ENCODE measurements at regions not wholly inside any gene's neighbourhood (a gene's known extent, or its start where the extent isn't known, plus 50 kb on each side); places are given as distances from the start of the nearest gene placed in this dataset.

GRCh38 chr3:22475665-22476240 lies 724.7 kb upstream of the ZNF385D start:
- ATAC-seq = no peak
- intact Hi-C loops (cut with DNase I) = no loop called here
- no peak overlapping the region for H3K27ac ChIP-seq (ENCODE audit: low read length)
- no peaks in the 10 kb centered on the region for H3K27me3 ChIP-seq (ENCODE audit: control insufficient read depth, insufficient read depth)
- H3K9me3 ChIP-seq (ENCODE audit: control insufficient read depth, low read length) = no peaks in the 10 kb centered on the region
- DNase-seq = no peak
- no peaks in the 10 kb centered on the region for H3K4me1 ChIP-seq (ENCODE audit: control insufficient read depth, insufficient read depth, low read length)
- H3K4me3 ChIP-seq (ENCODE audit: low read length) = no peak overlapping the region
- 94% methylated on average over 3 of the region's 3 CpGs for WGBS

- Histone ChIP-seq H3K4me1 (ENCODE audit: control insufficient read depth, insufficient read depth, low read length) (no peaks in the 10 kb centered on the region), H3K4me3 (ENCODE audit: low read length) (no peak overlapping the region), H3K9me3 (ENCODE audit: control insufficient read depth, low read length) (no peaks in the 10 kb centered on the region), H3K27me3 (ENCODE audit: control insufficient read depth, insufficient read depth) (no peaks in the 10 kb centered on the region), H3K27ac (ENCODE audit: low read length) (no peak overlapping the region)
- 36% methylated on average over 1 of the region's 1 CpG for WGBS
- intact Hi-C loops (cut with DNase I) = no loop called here
- no peak for ATAC-seq
- DNase-seq = no peak
Measured at GRCh38 chr3:22476976-22477375, 726.0 kb upstream of the ZNF385D start.

GRCh38 chr3:22485954-22486353 lies 717.2 kb upstream of the UBE2E2 start:
- DNase-seq = no peak
- H3K4me3 ChIP-seq (ENCODE audit: low read length) = no peak overlapping the region
- H3K9me3 ChIP-seq (ENCODE audit: control insufficient read depth, low read length) = no peaks in the 10 kb centered on the region
- no peaks in the 10 kb centered on the region for H3K27me3 ChIP-seq (ENCODE audit: control insufficient read depth, insufficient read depth)
- intact Hi-C loops (cut with DNase I) = no loop called here
- 71% methylated on average over 3 of the region's 3 CpGs for WGBS
- no peak overlapping the region for H3K27ac ChIP-seq (ENCODE audit: low read length)
- H3K4me1 ChIP-seq (ENCODE audit: control insufficient read depth, insufficient read depth, low read length) = no peaks in the 10 kb centered on the region
- ATAC-seq = no peak

GRCh38 chr3:22490747-22491146 lies 712.4 kb upstream of the UBE2E2 start:
- no peaks in the 10 kb centered on the region for H3K4me1 ChIP-seq (ENCODE audit: control insufficient read depth, insufficient read depth, low read length)
- H3K27me3 ChIP-seq (ENCODE audit: control insufficient read depth, insufficient read depth) = no peaks in the 10 kb centered on the region
- intact Hi-C loops (cut with DNase I) = no loop called here
- no peak overlapping the region for H3K27ac ChIP-seq (ENCODE audit: low read length)
- 67% methylated on average over 1 of the region's 1 CpG for WGBS
- H3K9me3 ChIP-seq (ENCODE audit: control insufficient read depth, low read length) = no peaks in the 10 kb centered on the region
- DNase-seq = no peak
- no peak overlapping the region for H3K4me3 ChIP-seq (ENCODE audit: low read length)
- ATAC-seq = no peak

GRCh38 chr3:22491344-22491743 lies 711.8 kb upstream of the UBE2E2 start:
- intact Hi-C loops (cut with DNase I) = no loop called here
- no peaks in the 10 kb centered on the region for H3K9me3 ChIP-seq (ENCODE audit: control insufficient read depth, low read length)
- no peak overlapping the region for H3K4me3 ChIP-seq (ENCODE audit: low read length)
- no peak for ATAC-seq
- 56% methylated on average over 1 of the region's 1 CpG for WGBS
- H3K27me3 ChIP-seq (ENCODE audit: control insufficient read depth, insufficient read depth) = no peaks in the 10 kb centered on the region
- DNase-seq = no peak
- no peak overlapping the region for H3K27ac ChIP-seq (ENCODE audit: low read length)
- H3K4me1 ChIP-seq (ENCODE audit: control insufficient read depth, insufficient read depth, low read length) = no peaks in the 10 kb centered on the region

- intact Hi-C loops (cut with DNase I) = no loop called here
- ATAC-seq = no peak
- no peaks in the 10 kb centered on the region for H3K9me3 ChIP-seq (ENCODE audit: control insufficient read depth, low read length)
- H3K27me3 ChIP-seq (ENCODE audit: control insufficient read depth, insufficient read depth) = no peaks in the 10 kb centered on the region
- WGBS = 92% methylated on average over 2 of the region's 2 CpGs
- H3K27ac ChIP-seq (ENCODE audit: low read length) = no peak overlapping the region
- no peak for DNase-seq
- no peaks in the 10 kb centered on the region for H3K4me1 ChIP-seq (ENCODE audit: control insufficient read depth, insufficient read depth, low read length)
- no peak overlapping the region for H3K4me3 ChIP-seq (ENCODE audit: low read length)
Measured at GRCh38 chr3:22492342-22492741, 710.8 kb upstream of the UBE2E2 start.

- ATAC-seq (no peak), DNase-seq (no peak)
- Histone ChIP-seq H3K27ac (ENCODE audit: low read length) (no peak overlapping the region), H3K4me1 (ENCODE audit: control insufficient read depth, insufficient read depth, low read length) (no peaks in the 10 kb centered on the region), H3K4me3 (ENCODE audit: low read length) (no peak overlapping the region), H3K9me3 (ENCODE audit: control insufficient read depth, low read length) (no peaks in the 10 kb centered on the region), H3K27me3 (ENCODE audit: control insufficient read depth, insufficient read depth) (no peaks in the 10 kb centered on the region)
- WGBS = 44% methylated on average over 2 of the region's 2 CpGs
- intact Hi-C loops (cut with DNase I) = no loop called here
Measured at GRCh38 chr3:22495241-22495640, 707.9 kb upstream of the UBE2E2 start.

GRCh38 chr3:22495791-22496190 lies 707.3 kb upstream of the UBE2E2 start:
- 15% methylated on average over 1 of the region's 1 CpG for WGBS
- H3K4me3 ChIP-seq (ENCODE audit: low read length) = no peak overlapping the region
- no peaks in the 10 kb centered on the region for H3K4me1 ChIP-seq (ENCODE audit: control insufficient read depth, insufficient read depth, low read length)
- no peaks in the 10 kb centered on the region for H3K9me3 ChIP-seq (ENCODE audit: control insufficient read depth, low read length)
- no peak for DNase-seq
- intact Hi-C loops (cut with DNase I) = no loop called here
- ATAC-seq = no peak
- no peak overlapping the region for H3K27ac ChIP-seq (ENCODE audit: low read length)
- no peaks in the 10 kb centered on the region for H3K27me3 ChIP-seq (ENCODE audit: control insufficient read depth, insufficient read depth)

GRCh38 chr3:22496641-22497040 lies 706.5 kb upstream of the UBE2E2 start:
- intact Hi-C loops (cut with DNase I) = no loop called here
- WGBS = 81% methylated on average over 1 of the region's 1 CpG
- ATAC-seq (no peak), DNase-seq (no peak)
- Histone ChIP-seq H3K4me3 (ENCODE audit: low read length) (no peak overlapping the region), H3K27me3 (ENCODE audit: control insufficient read depth, insufficient read depth) (no peaks in the 10 kb centered on the region), H3K9me3 (ENCODE audit: control insufficient read depth, low read length) (no peaks in the 10 kb centered on the region), H3K4me1 (ENCODE audit: control insufficient read depth, insufficient read depth, low read length) (no peaks in the 10 kb centered on the region), H3K27ac (ENCODE audit: low read length) (no peak overlapping the region)

GRCh38 chr3:22506871-22507270 lies 696.3 kb upstream of the UBE2E2 start:
- ATAC-seq = no peak
- no peak for DNase-seq
- Histone ChIP-seq H3K4me1 (ENCODE audit: control insufficient read depth, insufficient read depth, low read length) (no peaks in the 10 kb centered on the region), H3K9me3 (ENCODE audit: control insufficient read depth, low read length) (no peaks in the 10 kb centered on the region), H3K27ac (ENCODE audit: low read length) (no peak overlapping the region), H3K27me3 (ENCODE audit: control insufficient read depth, insufficient read depth) (no peaks in the 10 kb centered on the region), H3K4me3 (ENCODE audit: low read length) (no peak overlapping the region)
- 53% methylated on average over 1 of the region's 1 CpG for WGBS
- intact Hi-C loops (cut with DNase I) = no loop called here

- Histone ChIP-seq H3K27me3 (ENCODE audit: control insufficient read depth, insufficient read depth) (no peaks in the 10 kb centered on the region), H3K27ac (ENCODE audit: low read length) (no peak overlapping the region), H3K4me1 (ENCODE audit: control insufficient read depth, insufficient read depth, low read length) (no peaks in the 10 kb centered on the region), H3K4me3 (ENCODE audit: low read length) (no peak overlapping the region), H3K9me3 (ENCODE audit: control insufficient read depth, low read length) (no peaks in the 10 kb centered on the region)
- ATAC-seq (no peak), DNase-seq (no peak)
- intact Hi-C loops (cut with DNase I) = no loop called here
Measured at GRCh38 chr3:22507709-22508108, 695.4 kb upstream of the UBE2E2 start.

GRCh38 chr3:22523925-22524324 lies 679.2 kb upstream of the UBE2E2 start:
- no peak for DNase-seq
- WGBS = 89% methylated on average over 3 of the region's 3 CpGs

More at GRCh38 chr3:22523925-22524324, 679.2 kb upstream of the UBE2E2 start:
- H3K4me1 ChIP-seq (ENCODE audit: control insufficient read depth, insufficient read depth, low read length) = no peaks in the 10 kb centered on the region
- H3K27ac ChIP-seq (ENCODE audit: low read length) = no peak overlapping the region
- H3K4me3 ChIP-seq (ENCODE audit: low read length) = no peak overlapping the region
- H3K27me3 ChIP-seq (ENCODE audit: control insufficient read depth, insufficient read depth) = no peaks in the 10 kb centered on the region
- no peak for ATAC-seq
- H3K9me3 ChIP-seq (ENCODE audit: control insufficient read depth, low read length) = no peaks in the 10 kb centered on the region
- intact Hi-C loops (cut with DNase I) = no loop called here

Data from right cardiac atrium (tissue), 5 donors.